GM18502 (cell line): ENCODE measurements at regions not wholly inside any gene's neighbourhood (a gene's known extent, or its start where the extent isn't known, plus 50 kb on each side); places are given as distances from the start of the nearest gene placed in this dataset.
"Not testable (repeated sequence)": the region's sequence is repeated elsewhere in the genome, so short reads cannot be mapped to it uniquely, and the experiment has no call there.

Source experiments
- ATAC-seq: cut with Tn5 transposase; IDR thresholded peaks from one replicate; pipeline ENCODE4 v1.9.1; 2021; ENCODE audit warnings: mild to moderate bottlenecking; ENCODE audit not compliant: unreplicated experiment, poor library complexity

- ATAC-seq: no peak
Observed at GRCh38 chr5:6243706-6244338, 134.5 kb downstream of the MED10 start.

- not testable (repeated sequence) for ATAC-seq
Observed at GRCh38 chr5:6241056-6241455, 137.3 kb downstream of the MED10 start.

GRCh38 chr5:6236858-6237481, 141.4 kb downstream of the MED10 start:
- peak; percentile 87 for ATAC-seq

GRCh38 chr5:6236170-6236793, 142.1 kb downstream of the MED10 start:
- no peak for ATAC-seq

- no peak for ATAC-seq
Observed at GRCh38 chr5:6235726-6236125, 142.6 kb downstream of the MED10 start.

GRCh38 chr5:6228257-6229250, 149.8 kb downstream of the MED10 start:
- ATAC-seq: no peak

- ATAC-seq: no peak
Observed at GRCh38 chr5:6225121-6225607, 153.2 kb downstream of the MED10 start.

GRCh38 chr5:6224406-6224805, 153.9 kb downstream of the MED10 start:
- ATAC-seq: no peak

GRCh38 chr5:6222899-6223298, 155.4 kb downstream of the MED10 start:
- no peak for ATAC-seq

- no peak for ATAC-seq
Observed at GRCh38 chr5:6222121-6222520, 156.2 kb downstream of the MED10 start.

GRCh38 chr5:6221141-6221626, 157.2 kb downstream of the MED10 start:
- ATAC-seq: no peak

- no peak for ATAC-seq
Observed at GRCh38 chr5:6220346-6221088, 157.8 kb downstream of the MED10 start.

- ATAC-seq: no peak
Observed at GRCh38 chr5:6218517-6218916, 159.8 kb downstream of the MED10 start.

- no peak for ATAC-seq
Observed at GRCh38 chr5:6218116-6218515, 160.2 kb downstream of the MED10 start.

- no peak for ATAC-seq
Observed at GRCh38 chr5:6216471-6217075, 161.8 kb downstream of the MED10 start.

- no peak for ATAC-seq
Observed at GRCh38 chr5:6215891-6216290, 162.5 kb downstream of the MED10 start.

GRCh38 chr5:6212244-6212643, 166.1 kb downstream of the MED10 start:
- no peak for ATAC-seq

GRCh38 chr5:6206501-6206900, 171.8 kb downstream of the MED10 start:
- ATAC-seq: no peak

- no peak for ATAC-seq
Observed at GRCh38 chr5:6202968-6203365, 175.4 kb downstream of the MED10 start.
